Liver (tissue), 8 donors: ENCODE measurements at regions not wholly inside any gene's neighbourhood (a gene's known extent, or its start where the extent isn't known, plus 50 kb on each side); places are given as distances from the start of the nearest gene placed in this dataset.

Source experiments
- DNase-seq: peaks from one replicate; pipeline ENCODE4 v3.0.0-alpha.2; 2017; ENCODE audit warnings: low spot score
- H3K27ac ChIP-seq, 2 donors: one replicate each; pipeline ENCODE4 v1.7.0; 2013; ENCODE audit warnings: inconsistent platforms in 2 of 2, low read length in 2 of 2, control low read depth in 1 of 2, low read depth in 1 of 2, mild to moderate bottlenecking in 1 of 2
- H3K27me3 ChIP-seq, 4 donors: one replicate each; pipeline versions ENCODE4 v1.6.1 to v1.7.0; 2013; ENCODE audit warnings: low read length in 3 of 4, inconsistent platforms in 1 of 4, mild to moderate bottlenecking in 1 of 4, moderate library complexity in 1 of 4; ENCODE audit not compliant: control insufficient read depth in 4 of 4, insufficient read depth in 4 of 4
- H3K36me3 ChIP-seq, 4 donors: one replicate each; pipeline versions ENCODE4 v1.6.1 to v1.7.0; 2013; ENCODE audit warnings: low read length in 3 of 4, mild to moderate bottlenecking in 3 of 4, low read depth in 1 of 4, moderate library complexity in 1 of 4; ENCODE audit not compliant: control insufficient read depth in 4 of 4, insufficient read depth in 3 of 4
- H3K4me1 ChIP-seq, 4 donors: one replicate each; pipeline versions ENCODE4 v1.6.1 to v1.7.0; 2013; ENCODE audit warnings: low read length in 3 of 4, mild to moderate bottlenecking in 3 of 4, moderate library complexity in 1 of 4; ENCODE audit not compliant: control insufficient read depth in 4 of 4, insufficient read depth in 4 of 4
- H3K4me3 ChIP-seq, 3 donors: one replicate each; pipeline versions ENCODE4 v1.6.1 to v1.7.0; 2013; ENCODE audit warnings: low read length in 3 of 3, control low read depth in 1 of 3, low read depth in 1 of 3, mild to moderate bottlenecking in 1 of 3
- H3K9ac ChIP-seq, 2 donors: one replicate each; pipeline ENCODE4 v1.7.0; 2013; ENCODE audit warnings: low read length in 2 of 2, mild to moderate bottlenecking in 2 of 2, moderate library complexity in 2 of 2, control low read depth in 1 of 2, low read depth in 1 of 2
- H3K9me3 ChIP-seq, 4 donors: one replicate each; pipeline versions ENCODE4 v1.6.1 to v1.7.0; 2013; ENCODE audit warnings: low read length in 3 of 4; ENCODE audit not compliant: control insufficient read depth in 4 of 4
- CTCF ChIP-seq: fragments of 150-350 bp; IDR thresholded peaks from 2 replicates; pipeline ENCODE4 v1.5.1; 2017; ENCODE audit warnings: improper control_type of control experiment, low read depth, low read length; ENCODE audit not compliant: missing input control
- EGR1 ChIP-seq, 2 donors: IDR thresholded peaks; 2 replicates each; pipeline ENCODE4 v1.6.1; 2016 to 2018; ENCODE audit warnings: antibody characterized with exemption in 2 of 2, low read depth in 2 of 2
- FOXA1 ChIP-seq: IDR thresholded peaks from 2 replicates; pipeline ENCODE4 v1.6.1; 2016; ENCODE audit warnings: antibody characterized with exemption
- FOXA2 ChIP-seq: IDR thresholded peaks from 2 replicates; pipeline ENCODE4 v1.6.1; 2016; ENCODE audit warnings: antibody characterized with exemption
- GABPA ChIP-seq, 2 donors: IDR thresholded peaks in 1 of 2; conservative IDR thresholded peaks in 1 of 2; 2 replicates each; pipeline ENCODE4 v1.6.1; 2016; ENCODE audit warnings: antibody characterized with exemption in 2 of 2, mild to moderate bottlenecking in 1 of 2, moderate library complexity in 1 of 2
- HNF4A ChIP-seq, 2 donors: conservative IDR thresholded peaks; 2 replicates each; pipeline ENCODE4 v1.6.1; 2016; ENCODE audit warnings: antibody characterized with exemption in 2 of 2, mild to moderate bottlenecking in 2 of 2
- HNF4G ChIP-seq: IDR thresholded peaks from 2 replicates; pipeline ENCODE4 v1.6.1; 2016; ENCODE audit warnings: antibody characterized with exemption
- JUND ChIP-seq, 2 donors: IDR thresholded peaks; 2 replicates each; pipeline ENCODE4 v1.6.1; 2016; ENCODE audit warnings: antibody characterized with exemption in 2 of 2
- MAX ChIP-seq: IDR thresholded peaks from 2 replicates; pipeline ENCODE4 v1.6.1; 2016; ENCODE audit warnings: antibody characterized with exemption
- NR2F2 ChIP-seq: IDR thresholded peaks from 2 replicates; pipeline ENCODE4 v1.6.1; 2016; ENCODE audit warnings: antibody characterized with exemption
- RAD21 ChIP-seq, 2 donors: IDR thresholded peaks; 2 replicates each; pipeline ENCODE4 v1.6.1; 2016; ENCODE audit warnings: antibody characterized with exemption in 2 of 2, mild to moderate bottlenecking in 2 of 2
- REST ChIP-seq: IDR thresholded peaks from 2 replicates; pipeline ENCODE4 v1.6.1; 2016; ENCODE audit warnings: antibody characterized with exemption, mild to moderate bottlenecking
- RXRA ChIP-seq, 2 donors: IDR thresholded peaks; 2 replicates each; pipeline ENCODE4 v1.6.1; 2017 to 2018; ENCODE audit warnings: antibody characterized with exemption in 2 of 2, mild to moderate bottlenecking in 1 of 2
- SP1 ChIP-seq: IDR thresholded peaks from 2 replicates; pipeline ENCODE4 v1.6.1; 2018; ENCODE audit warnings: antibody characterized with exemption, mild to moderate bottlenecking
- TAF1 ChIP-seq: conservative IDR thresholded peaks from 2 replicates; pipeline ENCODE4 v1.6.1; 2016; ENCODE audit warnings: antibody characterized with exemption, mild to moderate bottlenecking
- YY1 ChIP-seq: IDR thresholded peaks from 2 replicates; pipeline ENCODE4 v1.6.1; 2016; ENCODE audit warnings: antibody characterized with exemption, mild to moderate bottlenecking
- WGBS: extraction: QIAGEN DNeasy Blood & Tissue Kit; methylation state at CpG from one replicate; pipeline ENCODE4 v1.1.7; 2013; 5-methylcytosine and 5-hydroxymethylcytosine counted together
- TF ChIP-seq, protein P1 (sequence below): IDR thresholded peaks from 2 replicates; pipeline ENCODE4 v1.6.1; 2016; ENCODE audit warnings: antibody characterized with exemption
- TF ChIP-seq, protein P2 (sequence below): IDR thresholded peaks from 2 replicates; pipeline ENCODE4 v1.6.1; 2016; ENCODE audit warnings: antibody characterized with exemption
- donor health status: healthy.
- donor health status: healthy.
- donor health status: healthy.
- donor health status: healthy.
- donor health status: healthy.

GRCh38 chr2:58959996-58960395 lies 718.9 kb upstream of the FANCL start:
- H3K9ac ChIP-seq: no peak overlapping the region
- H3K4me1 ChIP-seq: peaks cover 0 to 3% (median under 1%) of the 10 kb centered on the region in 4 donors
- WGBS: 77% methylated on average over 8 of the region's 8 CpGs
- H3K27ac ChIP-seq: no peak overlapping the region
- H3K27me3 ChIP-seq: no peaks in the 10 kb centered on the region
- H3K9me3 ChIP-seq: no peaks in the 10 kb centered on the region
- H3K4me3 ChIP-seq: no peak overlapping the region
- no peaks in the 10 kb centered on the region for H3K36me3 ChIP-seq
- no peak for TF ChIP-seq RAD21 (IDR thresholded peaks at IDR 0.05)
- TF ChIP-seq SP1: no peak
- TF ChIP-seq NR2F2: no peak
- no peak for TF ChIP-seq EGR1 (IDR thresholded peaks at IDR 0.05; ENCODE audit: low read depth in 2 of 2)
- TF ChIP-seq TAF1: no peak
- no peak for TF ChIP-seq YY1
- no peak for DNase-seq

DNA sequence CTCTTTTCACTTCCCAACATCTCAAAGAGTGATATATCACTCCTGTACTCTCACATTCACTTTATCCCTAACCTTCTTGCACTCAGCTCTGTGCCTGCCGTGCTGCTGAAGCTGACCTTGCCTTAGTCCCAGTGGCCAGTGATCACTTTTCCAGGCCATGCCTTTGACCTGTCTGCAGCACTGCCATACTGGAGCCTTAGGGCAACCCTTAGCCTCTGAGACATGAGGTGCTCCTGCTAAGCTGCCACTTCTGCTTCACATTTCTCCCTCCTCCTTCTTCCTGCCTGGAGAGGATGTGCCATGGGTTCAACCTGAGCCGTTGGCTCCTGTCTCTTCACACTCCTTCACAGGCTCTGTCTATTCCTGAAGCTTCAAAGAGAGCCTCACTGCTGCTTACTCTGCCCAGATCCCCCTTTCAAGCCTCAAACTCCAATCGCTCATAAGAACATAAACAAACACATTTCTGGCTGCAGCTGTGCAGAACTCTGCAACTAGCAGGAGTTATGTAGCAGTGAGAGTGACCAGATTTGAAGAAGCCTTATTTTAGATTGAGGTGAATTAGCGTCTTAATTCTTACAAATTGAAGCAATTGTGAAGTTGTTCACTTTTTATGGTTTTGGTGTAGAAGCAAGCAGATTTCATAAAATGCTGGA lies 716.2 kb upstream of the FANCL start:
- DNase-seq: no peak
- Histone ChIP-seq H3K4me1 (peaks cover 0 to 3% (median 0%) of the 10 kb centered on the region in 4 donors), H3K27me3 (no peaks in the 10 kb centered on the region), H3K36me3 (no peaks in the 10 kb centered on the region), H3K9me3 (no peaks in the 10 kb centered on the region), H3K9ac (no peak overlapping the region), H3K27ac (no peak overlapping the region), H3K4me3 (no peak overlapping the region)
- WGBS: 71% methylated on average over 4 of the region's 4 CpGs
- TF ChIP-seq, protein P1, sequence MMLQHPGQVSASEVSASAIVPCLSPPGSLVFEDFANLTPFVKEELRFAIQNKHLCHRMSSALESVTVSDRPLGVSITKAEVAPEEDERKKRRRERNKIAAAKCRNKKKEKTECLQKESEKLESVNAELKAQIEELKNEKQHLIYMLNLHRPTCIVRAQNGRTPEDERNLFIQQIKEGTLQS: no peak
- TF ChIP-seq YY1 (no peak), GABPA (IDR thresholded peaks at IDR 0.05 in 1 of 2, conservative IDR thresholded peaks at IDR 0.05 in 1 of 2) (no peak), EGR1 (IDR thresholded peaks at IDR 0.05; ENCODE audit: low read depth in 2 of 2) (no peak), SP1 (no peak), RAD21 (IDR thresholded peaks at IDR 0.05) (no peak), JUND (IDR thresholded peaks at IDR 0.05) (no peak), HNF4G (no peak), TAF1 (no peak), NR2F2 (no peak), RXRA (IDR thresholded peaks at IDR 0.05) (no peak), HNF4A (conservative IDR thresholded peaks at IDR 0.05) (no peak), MAX (no peak), REST (no peak), FOXA1 (no peak), FOXA2 (no peak), CTCF (no peak)
- TF ChIP-seq, protein P2, sequence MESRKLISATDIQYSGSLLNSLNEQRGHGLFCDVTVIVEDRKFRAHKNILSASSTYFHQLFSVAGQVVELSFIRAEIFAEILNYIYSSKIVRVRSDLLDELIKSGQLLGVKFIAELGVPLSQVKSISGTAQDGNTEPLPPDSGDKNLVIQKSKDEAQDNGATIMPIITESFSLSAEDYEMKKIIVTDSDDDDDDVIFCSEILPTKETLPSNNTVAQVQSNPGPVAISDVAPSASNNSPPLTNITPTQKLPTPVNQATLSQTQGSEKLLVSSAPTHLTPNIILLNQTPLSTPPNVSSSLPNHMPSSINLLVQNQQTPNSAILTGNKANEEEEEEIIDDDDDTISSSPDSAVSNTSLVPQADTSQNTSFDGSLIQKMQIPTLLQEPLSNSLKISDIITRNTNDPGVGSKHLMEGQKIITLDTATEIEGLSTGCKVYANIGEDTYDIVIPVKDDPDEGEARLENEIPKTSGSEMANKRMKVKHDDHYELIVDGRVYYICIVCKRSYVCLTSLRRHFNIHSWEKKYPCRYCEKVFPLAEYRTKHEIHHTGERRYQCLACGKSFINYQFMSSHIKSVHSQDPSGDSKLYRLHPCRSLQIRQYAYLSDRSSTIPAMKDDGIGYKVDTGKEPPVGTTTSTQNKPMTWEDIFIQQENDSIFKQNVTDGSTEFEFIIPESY: no peak
